GM19372 (cell line): ENCODE measurements at regions not wholly inside any gene's neighbourhood (a gene's known extent, or its start where the extent isn't known, plus 50 kb on each side); places are given as distances from the start of the nearest gene placed in this dataset.
"Not testable (repeated sequence)": the region's sequence is repeated elsewhere in the genome, so short reads cannot be mapped to it uniquely, and the experiment has no call there.

Source experiments
- ATAC-seq: cut with Tn5 transposase; IDR thresholded peaks from one replicate; pipeline ENCODE4 v1.9.1; 2021; ENCODE audit warnings: mild to moderate bottlenecking, low read depth, moderate library complexity; ENCODE audit not compliant: unreplicated experiment

- not testable (repeated sequence) for ATAC-seq
These were observed 202.3 kb downstream of the NPIPB11 start for GRCh38 chr16:29203933-29204805.

- ATAC-seq: not testable (repeated sequence)
These were observed 203.2 kb downstream of the NPIPB11 start for GRCh38 chr16:29203046-29203932.

- ATAC-seq: not testable (repeated sequence)
These were observed 203.9 kb downstream of the NPIPB11 start for GRCh38 chr16:29202642-29203041.

GRCh38 chr16:29202025-29202632, 204.4 kb downstream of the NPIPB11 start:
- ATAC-seq: not testable (repeated sequence)

- not testable (repeated sequence) for ATAC-seq
These were observed 205.1 kb downstream of the NPIPB11 start for GRCh38 chr16:29201296-29202024.

- not testable (repeated sequence) for ATAC-seq
These were observed 205.8 kb downstream of the NPIPB11 start for GRCh38 chr16:29200681-29201080.

- not testable (repeated sequence) for ATAC-seq
These were observed 206.3 kb downstream of the NPIPB11 start for GRCh38 chr16:29200135-29200601.

GRCh38 chr16:29199626-29200025, 206.9 kb downstream of the NPIPB11 start:
- not testable (repeated sequence) for ATAC-seq

GRCh38 chr16:29198731-29199521, 207.6 kb downstream of the NPIPB11 start:
- ATAC-seq: no peak

- no peak for ATAC-seq
These were observed 208.3 kb downstream of the NPIPB11 start for GRCh38 chr16:29198231-29198630.

GRCh38 chr16:29197494-29198100, 208.9 kb downstream of the NPIPB11 start:
- ATAC-seq: not testable (repeated sequence)

- not testable (repeated sequence) for ATAC-seq
These were observed 209.8 kb downstream of the NPIPB11 start for GRCh38 chr16:29196746-29197145.

- not testable (repeated sequence) for ATAC-seq
These were observed 210.4 kb downstream of the LAT start for GRCh38 chr16:29195116-29195872.

- ATAC-seq: not testable (repeated sequence)
These were observed 209.5 kb downstream of the LAT start for GRCh38 chr16:29194185-29194844.

- ATAC-seq: not testable (repeated sequence)
These were observed 208.8 kb downstream of the LAT start for GRCh38 chr16:29193634-29194033.

GRCh38 chr16:29193248-29193574, 208.4 kb downstream of the LAT start:
- ATAC-seq: not testable (repeated sequence)
